ENCODE measurements at regions not wholly inside any gene's neighbourhood (a gene's known extent, or its start where the extent isn't known, plus 50 kb on each side); places are given as distances from the start of the nearest gene placed in this dataset.

- no peak for DNase-seq
Measured at GRCh38 chr2:217468042-217468830, 534.6 kb downstream of the TNS1 start.

- no peak for DNase-seq
Measured at GRCh38 chr2:217467331-217467730, 535.5 kb downstream of the TNS1 start.

- DNase-seq = no peak
Measured at GRCh38 chr2:217466805-217467204, 536.0 kb downstream of the TNS1 start.

GRCh38 chr2:217466104-217466503 lies 536.7 kb downstream of the TNS1 start:
- no peak for DNase-seq

GRCh38 chr2:217465100-217465499 lies 537.7 kb downstream of the TNS1 start:
- DNase-seq = no peak

GRCh38 chr2:217463402-217464075 lies 539.3 kb downstream of the TNS1 start:
- no peak for DNase-seq

- DNase-seq = no peak
Measured at GRCh38 chr2:217462121-217462520, 540.7 kb downstream of the TNS1 start.

- no peak for DNase-seq
Measured at GRCh38 chr2:217461674-217462073, 541.1 kb downstream of the TNS1 start.

GRCh38 chr2:217459680-217460405 lies 543.0 kb downstream of the TNS1 start:
- DNase-seq = no peak

GRCh38 chr2:217459016-217459415 lies 543.8 kb downstream of the TNS1 start:
- no peak for DNase-seq

GRCh38 chr2:217456016-217456415 lies 546.8 kb downstream of the TNS1 start:
- DNase-seq = no peak

- no peak for DNase-seq
Measured at GRCh38 chr2:217452928-217453327, 549.9 kb downstream of the TNS1 start.

- DNase-seq = no peak
Measured at GRCh38 chr2:217451666-217452065, 551.1 kb downstream of the TNS1 start.

GRCh38 chr2:217449444-217449843 lies 553.4 kb downstream of the TNS1 start:
- peak; percentile 81 for DNase-seq

- no peak for DNase-seq
Measured at GRCh38 chr2:217448860-217449259, 553.9 kb downstream of the TNS1 start.

- DNase-seq = no peak
Measured at GRCh38 chr2:217445723-217446122, 557.1 kb downstream of the TNS1 start.

GRCh38 chr2:217444932-217445331 lies 557.9 kb downstream of the TNS1 start:
- DNase-seq = no peak

- no peak for DNase-seq
Measured at GRCh38 chr2:217444509-217444908, 558.3 kb downstream of the TNS1 start.

GRCh38 chr2:217443601-217444000 lies 559.2 kb downstream of the TNS1 start:
- DNase-seq = no peak

- no peak for DNase-seq
Measured at GRCh38 chr2:217440000-217440399, 562.8 kb downstream of the TNS1 start.

GRCh38 chr2:217438821-217439220 lies 564.0 kb downstream of the TNS1 start:
- DNase-seq = no peak

GRCh38 chr2:217438136-217438535 lies 564.7 kb downstream of the TNS1 start:
- no peak for DNase-seq

GRCh38 chr2:217437290-217437870 lies 565.4 kb downstream of the TNS1 start:
- DNase-seq = no peak

All from NCI-H2227 treated with DMSO at 0.1 percent for 48 hours (cell line).